K562 (cell line): ENCODE measurements at regions not wholly inside any gene's neighbourhood (a gene's known extent, or its start where the extent isn't known, plus 50 kb on each side); places are given as distances from the start of the nearest gene placed in this dataset.
A peak's percentile ranks its signal among the peaks of the same experiment; 100 is the strongest.

Experiments
- ATAC-seq: fragments of 200-7000 bp; cut with Tn5 transposase; 3 replicates; pipeline ENCODE4 v1.9.1; 2020; ENCODE audit warnings: moderate library complexity
- BruUV-seq: library from RNA; stranded (reverse); fragments of 400-500 nt; replicated peaks from 2 replicates; lab custom pipeline; 2021; lab: Mats Ljungman, UMichigan
- CTCF ChIA-PET: fragments of 300-600 bp; formaldehyde crosslinking; extraction: SDS; loops from one replicate; lab custom pipeline; 2021; ENCODE audit warnings: low intra/inter-chr PET ratio; lab: Yijun Ruan, JAX
- POLR2A ChIA-PET: fragments of 300-600, 350-650 bp; sonication (Branson Sonifier 250); formaldehyde crosslinking; extraction: SDS; loops from one replicate; lab custom pipeline; 2021; ENCODE audit warnings: antibody characterized with exemption, inconsistent platforms; lab: Yijun Ruan, JAX
- DNase-seq, 4 experiments: peaks; one replicate each; pipeline versions ENCODE4 v3.0.0 to v3.0.0-alpha.2; 2011 to 2018; ENCODE audit warnings: low spot score in 3 of 4, mixed read lengths in 3 of 4; ENCODE audit errors: extremely low read depth in 1 of 4
- FAIRE-seq: peaks from 2 replicates; lab custom pipeline; 2011; peaks lifted over from hg19 to GRCh38; lab: Jason Lieb, UNC
- H2AFZ ChIP-seq: 2 replicates; pipeline ENCODE4 v1.6.0; 2011; ENCODE audit warnings: low read depth, low read length, control low read depth, inconsistent platforms
- H3K27ac ChIP-seq: fragments of 200-600 bp; 3 replicates; pipeline ENCODE4 v1.8.0; 2011; ENCODE audit warnings: low read depth, mild to moderate bottlenecking, control low read depth, inconsistent platforms, low read length, moderate library complexity, mixed read lengths; ENCODE audit errors: extremely low read depth
- H3K27me3 ChIP-seq, 2 experiments: fragments of 300-600 bp in 1 of 2; 2 replicates in 1 of 2; 3 replicates in 1 of 2; pipeline versions ENCODE4 v1.6.0 to v1.8.0; 2011; ENCODE audit warnings: inconsistent platforms in 2 of 2, low read length in 2 of 2, mild to moderate bottlenecking in 1 of 2, mixed read lengths in 1 of 2, moderate library complexity in 1 of 2; ENCODE audit not compliant: control insufficient read depth in 2 of 2, insufficient read depth in 2 of 2
- H3K36me3 ChIP-seq: fragments of 300-600 bp; 3 replicates; pipeline ENCODE4 v1.8.0; 2011; ENCODE audit warnings: mild to moderate bottlenecking, low read length, inconsistent platforms; ENCODE audit not compliant: control insufficient read depth, insufficient read depth
- H3K4me1 ChIP-seq, 2 experiments: fragments of 200-600 bp in 1 of 2; replicated peaks in 1 of 2; 2 replicates in 1 of 2; 3 replicates in 1 of 2; pipeline versions ENCODE4 v1.5.1 to v1.8.0; 2011; ENCODE audit warnings: inconsistent platforms in 2 of 2, low read length in 2 of 2, mild to moderate bottlenecking in 1 of 2, mixed read lengths in 1 of 2, moderate library complexity in 1 of 2; ENCODE audit not compliant: control insufficient read depth in 2 of 2, insufficient read depth in 2 of 2
- H3K4me2 ChIP-seq: 2 replicates; pipeline ENCODE4 v1.6.1; 2011; ENCODE audit warnings: low read length, control low read depth, inconsistent platforms, mixed read lengths; ENCODE audit not compliant: insufficient read depth
- H3K4me3 ChIP-seq: fragments of 200-600 bp; sonication (generic), shearing (Covaris generic); 2 replicates; pipeline ENCODE4 v1.5.1; 2016; ENCODE audit warnings: control low read depth, inconsistent platforms
- H3K79me2 ChIP-seq: fragments of 200-600 bp; 3 replicates; pipeline ENCODE4 v1.8.0; 2011; ENCODE audit warnings: low read length, inconsistent platforms; ENCODE audit not compliant: control insufficient read depth, insufficient read depth
- H3K9ac ChIP-seq, 2 experiments: 2 replicates each; pipeline versions ENCODE4 v1.6.0 to v1.6.1; 2011; ENCODE audit warnings: low read depth in 2 of 2, low read length in 2 of 2, control low read depth in 1 of 2, inconsistent platforms in 1 of 2, mild to moderate bottlenecking in 1 of 2, mixed read lengths in 1 of 2; ENCODE audit not compliant: insufficient read depth in 1 of 2
- H3K9me1 ChIP-seq: one replicate; pipeline ENCODE4 v1.6.0; 2011; ENCODE audit warnings: inconsistent platforms, mild to moderate bottlenecking, low read length, moderate library complexity; ENCODE audit not compliant: control insufficient read depth, insufficient read depth
- H3K9me3 ChIP-seq: replicated peaks from 2 replicates; pipeline ENCODE4 v1.5.1; 2011; ENCODE audit warnings: low read depth, low read length, inconsistent platforms; ENCODE audit not compliant: control insufficient read depth, insufficient read depth
- H4K20me1 ChIP-seq: replicated peaks from 2 replicates; pipeline ENCODE4 v1.6.1; 2011; ENCODE audit warnings: low read length, inconsistent platforms, mixed read lengths; ENCODE audit not compliant: control insufficient read depth, insufficient read depth
- ELF1 ChIP-seq: fragments of 200-800 bp; sonication (Bioruptor generic); IDR thresholded peaks from 2 replicates; pipeline ENCODE4 v1.6.1; 2016; ENCODE audit warnings: missing genetic modification characterization, missing compliant biosample characterization
- KLF10 ChIP-seq: fragments of 250-450 bp; sonication (Bioruptor Pico); IDR thresholded peaks from 2 replicates; pipeline ENCODE4 v1.6.1; 2021; ENCODE audit warnings: matching md5 sums
- NONO ChIP-seq, 2 experiments: fragments of 200-400 bp in 1 of 2; fragments of 450-650 bp in 1 of 2; formaldehyde crosslinking in 1 of 2; IDR thresholded peaks; 2 replicates each; pipeline ENCODE4 v1.6.1; 2017; ENCODE audit warnings: low read depth in 2 of 2, mild to moderate bottlenecking in 2 of 2, moderate library complexity in 2 of 2, low read length in 1 of 2
- RAD21 ChIP-seq, 2 experiments: fragments of 250-450 bp in 1 of 2; fragments of 450-650 bp in 1 of 2; sonication (Bioruptor Pico) in 1 of 2; formaldehyde crosslinking in 1 of 2; IDR thresholded peaks in 1 of 2; conservative IDR thresholded peaks in 1 of 2; 2 replicates each; pipeline versions ENCODE4 v1.4.0 to v1.8.0; 2020 to 2022; ENCODE audit warnings: mild to moderate bottlenecking in 2 of 2, moderate library complexity in 1 of 2
- SIX5 ChIP-seq, 2 experiments: IDR thresholded peaks; 2 replicates each; pipeline ENCODE4 v1.6.1; 2011; ENCODE audit warnings: low read length in 2 of 2, borderline replicate concordance in 1 of 2, low read depth in 1 of 2, mild to moderate bottlenecking in 1 of 2, moderate library complexity in 1 of 2; ENCODE audit not compliant: insufficient read depth in 1 of 2
- XRCC4 ChIP-seq: IDR thresholded peaks from one replicate; pipeline ENCODE4 v1.6.1; 2011; ENCODE audit not compliant: insufficient read depth, insufficient read length; ENCODE audit errors: extremely low read depth
- ZNF347 ChIP-seq: fragments of 450-650 bp; formaldehyde crosslinking; IDR thresholded peaks from 2 replicates; pipeline ENCODE4 v1.4.0; 2020; ENCODE audit warnings: low read depth, mild to moderate bottlenecking, moderate library complexity
- WGBS: fragments of 100-300 bp; shearing (Covaris generic); methylation state at CpG from one replicate; pipeline ENCODE4 v1.1.6; 2016; ENCODE audit warnings: low coverage, mixed read lengths; ENCODE audit not compliant: insufficient coverage; ENCODE audit errors: missing lambda C conversion rate; 5-methylcytosine and 5-hydroxymethylcytosine counted together
- in situ Hi-C: fragments of 300-500 bp; cut with MboI; formaldehyde crosslinking; loops from 4 replicates; pipeline ENCODE4 v1.15.0; 2018; ENCODE audit warnings: inconsistent platforms, mixed read lengths
- intact Hi-C: fragments of 100-400 bp; cut with micrococcal nuclease; formaldehyde crosslinking; loops from 2 replicates; pipeline ENCODE4 v1.14.2; 2022
- TF ChIP-seq, protein P1 (sequence below), 3 experiments: IDR thresholded peaks in 2 of 3; conservative IDR thresholded peaks in 1 of 3; 2 replicates each; pipeline ENCODE4 v1.5.1; 2011 to 2012; ENCODE audit warnings: low read length in 3 of 3, mild to moderate bottlenecking in 3 of 3, control low read depth in 2 of 3, improper control_type of control experiment in 1 of 3, inconsistent platforms in 1 of 3, low read depth in 1 of 3, mixed read lengths in 1 of 3, moderate library complexity in 1 of 3; ENCODE audit not compliant: insufficient read depth in 2 of 3

GRCh38 chr1:29900712-29901111 is 664.4 kb downstream of the PTPRU start:
- Histone ChIP-seq H3K4me1 (no peaks in the 10 kb centered on the region), H3K9me1 (no peaks in the 10 kb centered on the region), H2AFZ (no peak overlapping the region), H3K27me3 (peaks cover 13 to 35% of the 10 kb centered on the region in 2 experiments; a peak in 3 of 5 replicates), H3K79me2 (no peaks in the 10 kb centered on the region), H4K20me1 (no peaks in the 10 kb centered on the region; the same call in 1 of the 2 replicates), H3K27ac (no peak overlapping the region), H3K36me3 (no peaks in the 10 kb centered on the region), H3K9ac (no peak overlapping the region), H3K4me2 (no peak overlapping the region), H3K4me3 (no peak overlapping the region), H3K9me3 (no peaks in the 10 kb centered on the region)
- ChIA-PET POLR2A (no interaction called here), CTCF (interaction anchor here (1.5 kb wide), 1 partner anchor 332 kb away, joined by 3 read pairs; no protein-coding TSS in a partner anchor)
- ATAC-seq, result no peak
- 3% methylated on average over 3 of the region's 3 CpGs for WGBS
- FAIRE-seq, result no peak
- BruUV-seq, result no TSS peak
- DNase-seq, result no peak
- TF ChIP-seq SIX5 (IDR thresholded peaks at IDR 0.05; ENCODE audit: borderline replicate concordance in 1 of 2, insufficient read depth in 1 of 2, low read depth in 1 of 2, low read length in 2 of 2) (no peak), KLF10 (no peak), NONO (IDR thresholded peaks at IDR 0.05; ENCODE audit: low read depth in 2 of 2, low read length in 1 of 2) (no peak), ZNF347 (CRISPR knock-in tag) (no peak)
- intact Hi-C loops (no loop called here), in situ Hi-C loops (no loop called here)

- POLR2A ChIA-PET, result interaction anchor here (0.7 kb wide), 1 partner anchor 146 kb away, joined by 5 read pairs; no protein-coding TSS in a partner anchor
- Histone ChIP-seq H3K9me1 (no peaks in the 10 kb centered on the region), H3K4me1 (no peaks in the 10 kb centered on the region), H3K4me2 (no peak overlapping the region), H3K36me3 (no peaks in the 10 kb centered on the region), H3K27ac (no peak overlapping the region), H3K9me3 (no peaks in the 10 kb centered on the region), H3K4me3 (no peak overlapping the region)
- WGBS, result under 1% methylated on average over 20 of the region's 20 CpGs
- FAIRE-seq (no peak), DNase-seq (peak in 1 of 4 experiments; percentile 6)
- no TSS peak for BruUV-seq
- TF ChIP-seq RAD21 (CRISPR knock-in tag; conservative IDR thresholded peaks at IDR 0.05 in 1 of 2, IDR thresholded peaks at IDR 0.05 in 1 of 2), result peak in 1 of 2 experiments; percentile 11; a peak in 1 of 4 replicates
- TF ChIP-seq XRCC4, result no peak
- no peak for TF ChIP-seq ELF1 (tag)
- TF ChIP-seq, protein P1, sequence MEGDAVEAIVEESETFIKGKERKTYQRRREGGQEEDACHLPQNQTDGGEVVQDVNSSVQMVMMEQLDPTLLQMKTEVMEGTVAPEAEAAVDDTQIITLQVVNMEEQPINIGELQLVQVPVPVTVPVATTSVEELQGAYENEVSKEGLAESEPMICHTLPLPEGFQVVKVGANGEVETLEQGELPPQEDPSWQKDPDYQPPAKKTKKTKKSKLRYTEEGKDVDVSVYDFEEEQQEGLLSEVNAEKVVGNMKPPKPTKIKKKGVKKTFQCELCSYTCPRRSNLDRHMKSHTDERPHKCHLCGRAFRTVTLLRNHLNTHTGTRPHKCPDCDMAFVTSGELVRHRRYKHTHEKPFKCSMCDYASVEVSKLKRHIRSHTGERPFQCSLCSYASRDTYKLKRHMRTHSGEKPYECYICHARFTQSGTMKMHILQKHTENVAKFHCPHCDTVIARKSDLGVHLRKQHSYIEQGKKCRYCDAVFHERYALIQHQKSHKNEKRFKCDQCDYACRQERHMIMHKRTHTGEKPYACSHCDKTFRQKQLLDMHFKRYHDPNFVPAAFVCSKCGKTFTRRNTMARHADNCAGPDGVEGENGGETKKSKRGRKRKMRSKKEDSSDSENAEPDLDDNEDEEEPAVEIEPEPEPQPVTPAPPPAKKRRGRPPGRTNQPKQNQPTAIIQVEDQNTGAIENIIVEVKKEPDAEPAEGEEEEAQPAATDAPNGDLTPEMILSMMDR (IDR thresholded peaks at IDR 0.05 in 2 of 3, conservative IDR thresholded peaks at IDR 0.05 in 1 of 3; ENCODE audit: insufficient read depth in 2 of 3, low read depth in 1 of 3, low read length in 3 of 3), result peak in 1 of 3 experiments; percentile 16; a peak in 2 of 6 replicates
- TF ChIP-seq, all 486 proteins: peak for 2
- intact Hi-C loops (no loop called here), in situ Hi-C loops (no loop called here)
- Histone ChIP-seq H3K79me2 (no peaks in the 10 kb centered on the region), H3K9ac (no peak overlapping the region), H3K27me3 (peaks cover 13 to 35% of the 10 kb centered on the region in 2 experiments; a peak in 3 of 5 replicates), H2AFZ (no peak overlapping the region), H4K20me1 (no peaks in the 10 kb centered on the region; the same call in 1 of the 2 replicates)
- CTCF ChIA-PET, result interaction anchor here (1.5 kb wide), 1 partner anchor 332 kb away, joined by 3 read pairs; no protein-coding TSS in a partner anchor
- ATAC-seq, result peak; percentile 54; the same call in 2 of the 3 replicates
Measured at GRCh38 chr1:29900104-29900679, 663.9 kb downstream of the PTPRU start.
